Kasumi-1 (cell line): ENCODE measurements at regions not wholly inside any gene's neighbourhood (a gene's known extent, or its start where the extent isn't known, plus 50 kb on each side); places are given as distances from the start of the nearest gene placed in this dataset.

Source experiments
- DNase-seq, 2 experiments: peaks; one replicate each; lab custom pipeline; 2025; lab: John Stamatoyannopoulos, UW

DNA sequence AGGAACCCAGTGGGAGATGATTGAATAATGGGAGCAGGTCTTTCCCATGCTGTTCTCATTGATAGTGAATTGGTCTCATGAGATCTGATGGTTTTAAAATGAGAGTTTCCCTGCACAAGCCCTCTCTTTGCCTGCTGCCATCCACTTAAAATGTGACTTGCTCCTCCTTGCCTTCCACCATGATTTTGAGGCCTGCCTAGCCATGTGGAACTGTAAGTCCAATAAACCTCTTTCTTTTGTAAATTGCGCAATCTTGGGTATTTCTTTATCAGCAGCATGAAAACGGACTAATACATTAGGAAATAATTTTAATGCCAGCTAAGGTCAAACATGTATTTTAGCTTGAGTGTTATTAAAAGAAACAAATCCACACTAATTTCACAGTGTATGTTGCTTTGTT lies 517.6 kb upstream of the ALCAM start:
- DNase-seq, result no peak

DNA sequence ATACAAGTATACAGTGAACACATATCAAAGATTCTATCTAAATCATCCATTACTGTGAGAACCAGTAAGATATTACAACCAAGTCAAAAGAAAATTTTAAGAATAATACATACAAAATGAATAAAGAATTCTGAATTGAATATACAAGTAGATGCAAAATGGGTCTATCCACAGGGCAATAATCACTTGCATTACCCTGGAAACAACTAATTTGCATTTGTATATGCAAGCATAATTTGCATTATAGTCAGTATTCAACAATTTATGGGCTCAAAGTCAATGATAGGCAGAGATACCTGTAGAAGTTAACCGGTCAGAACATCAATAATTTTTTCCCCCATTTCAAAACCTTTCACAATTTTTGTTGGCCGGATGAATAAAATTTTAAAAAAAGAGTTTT lies 512.2 kb upstream of the ALCAM start:
- DNase-seq, result no peak

GRCh38 chr3:104855702-104856101 lies 511.0 kb upstream of the ALCAM start:
- DNase-seq, result no peak

DNA sequence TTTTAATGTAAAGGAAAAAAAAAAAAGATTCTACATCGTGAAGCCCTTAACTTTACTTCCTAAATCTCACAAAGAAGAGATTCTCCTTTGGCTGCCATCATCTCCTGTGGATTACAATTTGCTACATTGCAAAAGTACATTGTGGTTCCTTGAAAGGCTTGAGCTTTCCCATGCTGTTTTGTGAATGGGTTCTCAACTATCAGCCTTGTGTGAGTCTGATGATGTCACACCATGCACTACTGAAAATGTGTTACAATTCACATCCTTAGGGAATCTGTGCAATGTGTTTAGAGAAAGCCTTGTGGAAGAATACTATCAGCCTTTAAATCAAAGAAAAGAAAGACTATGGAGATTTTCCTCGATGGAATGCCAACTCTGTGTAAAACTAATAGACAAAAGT lies 510.0 kb upstream of the ALCAM start:
- no peak for DNase-seq

DNA sequence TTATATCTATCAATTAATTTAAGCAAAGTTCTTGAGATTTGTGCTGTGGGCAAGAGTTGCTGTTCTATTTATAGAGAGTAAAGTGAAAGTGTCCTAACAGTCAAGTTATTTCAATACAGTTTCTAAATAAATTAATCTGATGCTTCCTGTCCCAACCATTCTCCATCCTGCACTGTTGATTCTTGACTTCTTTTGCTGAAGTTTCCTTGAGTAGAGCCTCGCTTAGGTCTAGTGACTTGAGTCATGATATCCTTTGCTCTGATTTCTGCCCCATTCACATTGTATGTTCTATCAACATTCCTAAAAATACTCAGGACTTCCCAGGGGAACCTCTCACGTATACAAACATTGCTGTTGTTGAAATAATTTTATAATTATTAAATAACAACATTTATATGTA lies 498.4 kb upstream of the ALCAM start:
- no peak for DNase-seq

- DNase-seq, result no peak
These were observed 496.4 kb upstream of the ALCAM start for GRCh38 chr3:104870276-104870675.

- DNase-seq, result no peak
These were observed 493.4 kb upstream of the ALCAM start for GRCh38 chr3:104873331-104873730.

DNA sequence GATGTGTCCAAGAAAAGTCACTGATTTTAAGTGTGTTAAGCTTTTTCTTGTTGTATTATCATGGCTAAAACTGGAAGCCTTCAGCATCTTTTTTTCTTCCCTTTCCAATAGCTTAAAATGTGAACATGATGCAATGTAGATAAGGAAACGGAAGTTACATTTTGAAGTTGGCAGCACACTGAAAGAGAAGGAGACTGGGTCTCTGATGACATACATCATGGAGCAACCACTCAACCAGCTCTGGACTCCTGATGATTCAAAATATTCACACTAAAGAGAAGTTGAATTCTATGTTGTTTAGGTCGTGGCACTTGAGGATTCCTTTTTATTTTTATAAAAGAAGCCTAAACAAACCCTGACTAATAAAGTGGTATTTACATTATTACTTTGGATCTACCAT lies 488.3 kb upstream of the ALCAM start:
- DNase-seq, result no peak

- no peak for DNase-seq
These were observed 486.8 kb upstream of the ALCAM start for GRCh38 chr3:104879919-104880318.

DNA sequence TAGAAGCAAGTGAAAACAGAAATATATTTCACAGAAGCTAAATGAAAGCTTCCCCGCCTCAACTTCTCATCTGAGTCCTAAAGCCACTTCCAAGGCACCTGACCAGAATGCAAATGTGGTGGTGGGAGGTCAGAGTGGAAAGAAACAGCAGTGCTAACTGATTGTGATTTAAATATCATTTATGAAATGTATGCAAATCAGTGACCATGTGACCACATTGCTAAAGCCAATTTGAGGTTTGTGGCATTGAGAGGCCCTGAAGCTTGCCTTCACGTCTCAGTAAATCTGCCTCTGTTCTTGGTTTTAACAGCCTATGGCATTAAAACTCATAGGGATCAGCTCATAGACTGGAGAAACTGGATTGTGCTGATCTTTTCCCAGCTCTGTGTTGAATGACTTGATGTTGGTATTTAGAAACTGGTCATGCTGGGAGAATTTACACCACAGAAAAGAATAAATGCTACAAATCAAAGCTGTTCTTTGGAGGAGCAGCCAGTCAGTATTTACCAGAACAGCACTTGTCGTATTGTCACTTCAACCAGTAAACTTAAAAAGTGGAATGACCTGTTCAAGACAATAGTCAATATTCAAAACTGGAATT lies 481.4 kb upstream of the ALCAM start:
- DNase-seq, result no peak

DNA sequence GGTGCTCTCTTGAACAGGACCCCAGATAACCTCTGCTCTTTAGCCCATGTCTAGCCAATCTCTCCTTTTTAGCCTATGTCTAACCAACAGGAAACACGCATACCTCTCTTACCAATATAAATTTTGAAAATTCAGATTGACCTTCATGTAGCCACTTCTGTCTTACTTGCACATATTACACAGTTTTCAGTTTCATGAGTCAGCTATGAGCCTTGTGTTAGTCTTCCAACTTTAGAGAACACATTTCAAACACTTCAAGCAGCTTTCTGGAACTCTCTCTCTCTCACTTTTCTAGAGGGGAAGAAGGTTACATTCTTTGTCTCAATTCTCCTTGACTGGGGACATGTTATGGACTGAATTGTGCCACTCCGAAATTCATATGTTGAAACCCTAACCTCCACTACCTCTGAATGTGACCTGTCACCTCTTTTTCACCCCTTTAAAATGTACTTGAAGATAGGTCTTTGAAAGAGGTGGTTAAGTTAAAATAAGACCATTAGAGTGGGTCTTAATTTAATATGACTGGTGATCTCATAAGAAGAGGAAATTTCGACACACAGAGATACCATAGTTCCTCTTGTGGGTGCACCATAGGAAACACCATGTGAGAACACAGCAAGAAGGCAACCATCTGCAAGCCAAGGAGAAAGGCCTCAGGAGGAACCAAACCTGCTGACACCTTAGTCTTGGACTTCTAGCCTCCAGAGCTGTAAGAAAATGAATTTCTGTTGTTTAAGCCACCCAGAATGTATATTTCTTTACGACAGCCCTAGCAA lies 480.3 kb upstream of the ALCAM start:
- DNase-seq, result peak; percentile 70 to 82

DNA sequence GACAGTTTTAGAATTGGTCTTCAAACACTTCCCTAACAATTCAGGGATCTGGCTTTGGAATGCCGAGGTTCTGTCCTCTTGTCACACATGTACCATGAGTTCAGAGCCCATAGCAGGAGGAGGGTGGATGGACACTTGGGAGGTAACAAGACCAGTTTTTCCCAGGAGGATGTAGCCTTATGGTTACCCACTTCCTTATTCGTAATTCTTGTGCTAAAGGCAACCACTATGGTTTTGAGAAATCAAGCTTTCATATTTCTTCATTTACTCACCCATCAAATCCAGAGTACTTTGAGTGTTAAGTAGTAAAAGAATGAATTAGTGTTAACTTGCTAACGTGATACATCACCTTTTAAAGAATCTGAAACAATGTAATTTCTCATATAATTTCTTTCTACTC lies 479.6 kb upstream of the ALCAM start:
- DNase-seq, result peak; percentile 22 to 45

DNA sequence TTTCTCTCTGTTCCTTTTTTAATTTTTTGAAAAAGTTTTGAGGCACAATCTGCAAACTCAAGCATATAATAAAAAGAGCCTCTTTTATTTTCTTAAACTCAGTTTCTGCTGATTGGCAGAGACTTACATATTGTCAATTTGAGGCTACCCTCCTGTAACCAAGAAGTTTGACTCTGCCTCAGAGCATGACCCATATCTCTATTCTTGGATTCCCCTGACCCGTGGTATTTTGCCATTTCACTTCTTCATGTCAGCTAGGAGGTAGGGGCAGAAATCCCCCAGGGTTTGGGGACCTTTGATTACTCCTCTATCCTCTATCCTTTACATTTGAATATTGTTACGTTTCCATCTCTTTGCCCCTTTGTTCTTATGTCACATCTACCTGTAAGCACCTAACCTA lies 479.1 kb upstream of the ALCAM start:
- no peak for DNase-seq

GRCh38 chr3:104892044-104892443 lies 474.7 kb upstream of the ALCAM start:
- no peak for DNase-seq

GRCh38 chr3:104896624-104897023 lies 470.1 kb upstream of the ALCAM start:
- DNase-seq, result no peak

DNA sequence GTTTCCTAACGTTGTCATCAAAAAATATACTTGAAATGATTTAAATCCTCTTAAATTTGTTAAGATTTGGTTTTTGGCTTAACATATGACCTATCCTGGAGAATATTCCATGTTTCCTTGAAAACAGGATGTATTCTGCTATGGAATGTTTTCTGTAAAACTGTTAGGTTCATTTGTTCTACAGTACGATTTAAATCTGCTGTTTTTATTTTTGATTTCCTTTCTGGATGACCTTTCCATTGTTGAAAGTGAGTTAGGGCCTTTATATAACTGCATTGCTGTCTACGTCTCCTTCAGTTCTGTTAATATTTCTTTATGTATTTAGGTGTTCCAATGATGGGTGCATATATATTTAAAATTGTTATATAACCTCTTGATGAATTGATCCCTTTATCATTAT lies 465.3 kb upstream of the ALCAM start:
- DNase-seq, result no peak

DNA sequence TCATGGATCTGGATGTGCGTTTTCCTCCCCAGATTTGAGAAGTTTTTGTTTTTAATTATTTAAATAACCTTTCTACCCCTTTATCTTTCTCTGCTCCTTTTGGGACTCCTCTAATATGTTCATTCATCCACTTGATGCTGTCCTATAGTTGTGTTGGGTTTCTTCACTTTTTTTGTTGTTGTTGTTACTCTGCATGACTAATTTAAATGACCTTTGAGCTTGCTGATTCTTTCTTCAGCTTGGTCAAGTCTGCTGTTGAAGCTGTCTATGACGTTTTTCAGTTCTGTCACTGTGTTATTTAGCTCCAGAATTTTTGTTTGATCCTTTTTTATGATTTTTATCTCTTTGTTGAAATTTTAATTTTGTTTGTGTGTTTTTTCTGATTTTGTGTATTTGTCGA lies 463.6 kb upstream of the ALCAM start:
- DNase-seq, result no peak

GRCh38 chr3:104906001-104906639 lies 460.6 kb upstream of the ALCAM start:
- no peak for DNase-seq

DNA sequence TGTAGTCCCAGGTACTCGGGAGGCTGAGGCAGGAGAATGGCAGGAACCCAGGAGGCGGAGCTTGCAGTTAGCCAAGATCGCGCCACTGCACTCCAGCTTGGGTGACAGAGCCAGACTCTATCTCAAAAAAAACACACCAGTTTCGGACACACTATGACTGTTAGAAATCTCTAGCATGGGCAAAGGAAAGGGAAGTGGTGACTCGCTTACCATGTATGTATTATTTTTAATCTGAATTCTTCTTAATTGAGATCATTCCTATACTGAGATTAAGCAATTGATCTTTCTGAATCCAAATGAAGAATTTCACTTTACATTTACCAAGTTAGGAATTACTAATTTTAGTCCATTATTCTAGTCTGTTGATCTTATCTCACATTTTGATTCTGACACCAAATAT lies 459.2 kb upstream of the ALCAM start:
- DNase-seq, result no peak

GRCh38 chr3:104908761-104909160 lies 457.9 kb upstream of the ALCAM start:
- no peak for DNase-seq

- DNase-seq, result no peak
These were observed 457.5 kb upstream of the ALCAM start for GRCh38 chr3:104909198-104909597.

- DNase-seq, result peak in 1 of 2 experiments; percentile 12
These were observed 457.0 kb upstream of the ALCAM start for GRCh38 chr3:104909721-104910120.

DNA sequence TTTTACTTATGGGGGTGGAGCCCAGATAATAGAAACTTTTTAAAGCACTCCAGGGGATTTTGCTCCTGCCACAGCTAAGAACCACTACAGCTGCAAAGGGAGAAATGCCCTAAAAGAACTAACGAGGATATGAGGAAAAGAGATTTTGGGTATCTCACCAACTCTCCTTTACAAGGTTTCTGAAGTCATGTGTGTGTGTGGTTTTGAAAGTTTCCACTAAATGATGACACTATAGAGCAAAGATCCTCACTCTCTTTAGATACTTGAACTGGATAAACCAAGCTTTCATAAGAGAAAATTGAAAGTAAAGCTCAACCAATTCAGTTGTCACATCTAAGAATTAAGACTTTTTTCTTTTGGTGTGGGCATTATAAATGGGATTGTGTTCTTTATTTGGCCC lies 455.3 kb upstream of the ALCAM start:
- DNase-seq, result no peak

DNA sequence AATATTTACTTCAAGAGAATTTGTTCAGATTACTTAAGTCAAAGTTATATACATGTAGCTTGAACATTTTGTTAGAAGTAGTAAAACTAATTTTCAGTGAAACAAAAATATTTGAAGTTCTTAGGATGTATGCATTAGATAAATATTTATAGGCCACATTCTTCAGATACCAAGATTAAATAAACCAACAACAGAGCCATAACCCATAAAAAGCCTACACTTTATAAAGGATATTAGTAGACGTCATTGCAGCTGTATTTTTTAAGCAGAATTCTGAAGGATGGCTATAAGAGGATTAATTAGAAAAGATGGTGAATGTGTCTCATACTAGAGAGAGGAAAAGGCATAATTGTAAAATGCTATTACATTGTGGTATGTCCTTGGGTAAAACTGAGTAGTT lies 449.7 kb upstream of the ALCAM start:
- DNase-seq, result no peak
